ENCODE measurements at regions not wholly inside any gene's neighbourhood (a gene's known extent, or its start where the extent isn't known, plus 50 kb on each side); places are given as distances from the start of the nearest gene placed in this dataset.

DNA sequence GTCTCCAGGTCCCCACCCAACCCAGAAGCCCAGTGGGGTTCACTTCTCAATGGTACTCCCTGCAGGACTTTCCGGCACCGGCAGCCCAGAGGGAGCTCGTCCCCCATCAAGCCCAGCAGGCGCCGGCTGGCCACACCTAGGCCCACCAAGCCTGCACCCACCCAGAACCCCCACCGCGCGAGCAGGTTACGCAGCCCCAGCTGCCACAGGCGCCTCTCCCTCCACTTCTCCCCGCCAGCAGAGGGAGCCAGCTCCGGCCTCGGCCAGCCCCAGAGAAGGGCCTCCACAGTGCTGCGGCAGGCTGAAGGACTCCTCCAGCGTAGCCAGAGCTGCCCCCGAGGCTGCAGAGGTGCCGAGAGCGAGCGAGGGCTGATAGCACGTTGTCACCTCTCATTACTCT, 722.3 kb downstream of the PLA2G4A start:
- TF ChIP-seq CTCF (IDR thresholded peaks at IDR 0.05) (no peak), POLR2A (IDR thresholded peaks at IDR 0.05) (no peak)
